ENCODE measurements at regions not wholly inside any gene's neighbourhood (a gene's known extent, or its start where the extent isn't known, plus 50 kb on each side); places are given as distances from the start of the nearest gene placed in this dataset.

- Histone ChIP-seq H3K4me1 (no peaks in the 10 kb centered on the region), H3K4me3 (no peak overlapping the region), H3K36me3 (no peaks in the 10 kb centered on the region), H3K9me3 (no peaks in the 10 kb centered on the region), H3K27me3 (peaks cover 3% of the 10 kb centered on the region), H3K27ac (no peak overlapping the region)
- TF ChIP-seq, protein P1, sequence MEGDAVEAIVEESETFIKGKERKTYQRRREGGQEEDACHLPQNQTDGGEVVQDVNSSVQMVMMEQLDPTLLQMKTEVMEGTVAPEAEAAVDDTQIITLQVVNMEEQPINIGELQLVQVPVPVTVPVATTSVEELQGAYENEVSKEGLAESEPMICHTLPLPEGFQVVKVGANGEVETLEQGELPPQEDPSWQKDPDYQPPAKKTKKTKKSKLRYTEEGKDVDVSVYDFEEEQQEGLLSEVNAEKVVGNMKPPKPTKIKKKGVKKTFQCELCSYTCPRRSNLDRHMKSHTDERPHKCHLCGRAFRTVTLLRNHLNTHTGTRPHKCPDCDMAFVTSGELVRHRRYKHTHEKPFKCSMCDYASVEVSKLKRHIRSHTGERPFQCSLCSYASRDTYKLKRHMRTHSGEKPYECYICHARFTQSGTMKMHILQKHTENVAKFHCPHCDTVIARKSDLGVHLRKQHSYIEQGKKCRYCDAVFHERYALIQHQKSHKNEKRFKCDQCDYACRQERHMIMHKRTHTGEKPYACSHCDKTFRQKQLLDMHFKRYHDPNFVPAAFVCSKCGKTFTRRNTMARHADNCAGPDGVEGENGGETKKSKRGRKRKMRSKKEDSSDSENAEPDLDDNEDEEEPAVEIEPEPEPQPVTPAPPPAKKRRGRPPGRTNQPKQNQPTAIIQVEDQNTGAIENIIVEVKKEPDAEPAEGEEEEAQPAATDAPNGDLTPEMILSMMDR (IDR thresholded peaks at IDR 0.05), result no peak
- no peak for TF ChIP-seq POLR2A (IDR thresholded peaks at IDR 0.05)
- TF ChIP-seq EP300 (IDR thresholded peaks at IDR 0.05), result no peak
- no peak for TF ChIP-seq POLR2AphosphoS5 (IDR thresholded peaks at IDR 0.05)
- no peak for ATAC-seq
- WGBS, 2 donors (ENCODE audit: low coverage in 1 of 2), result 86% methylated on average over 4 of the region's 13 CpGs; no CpG with 5 or more reads in 1 of the 2 donors
Measured at GRCh38 chr13:110825516-110825915, 89.4 kb downstream of the ANKRD10 start.

DNA sequence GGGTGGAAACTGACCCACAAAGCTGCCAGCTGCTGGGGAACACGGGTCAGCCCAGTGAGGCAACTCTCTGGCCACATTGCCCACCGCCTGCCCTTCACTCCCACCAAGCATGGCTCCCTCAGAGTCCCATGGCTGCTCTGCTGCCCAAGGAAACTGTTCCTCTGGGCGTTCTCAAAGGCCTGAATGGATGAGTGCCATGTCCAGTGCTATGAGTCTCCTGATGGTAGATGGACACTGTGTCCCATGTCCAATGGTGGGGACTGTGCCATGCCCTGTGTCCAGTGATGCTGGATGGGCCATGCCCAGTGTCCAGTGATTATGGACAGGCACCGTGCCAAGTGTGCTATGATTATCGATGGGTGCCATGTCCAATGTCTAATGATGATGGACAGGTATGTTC, 88.8 kb downstream of the ANKRD10 start:
- ATAC-seq, result no peak
- no peak for TF ChIP-seq EP300 (IDR thresholded peaks at IDR 0.05)
- TF ChIP-seq POLR2AphosphoS5 (IDR thresholded peaks at IDR 0.05), result no peak
- TF ChIP-seq POLR2A (IDR thresholded peaks at IDR 0.05), result no peak
- TF ChIP-seq, protein P1 (IDR thresholded peaks at IDR 0.05), result no peak
- H3K27me3 ChIP-seq, result peaks cover 9% of the 10 kb centered on the region

GRCh38 chr13:110826861-110827672, 87.8 kb downstream of the ANKRD10 start:
- ATAC-seq, result no peak

More for the DNA sequence above, 88.8 kb downstream of the ANKRD10 start:
- Histone ChIP-seq H3K27ac (no peak overlapping the region), H3K9me3 (no peaks in the 10 kb centered on the region), H3K4me1 (no peaks in the 10 kb centered on the region), H3K36me3 (no peaks in the 10 kb centered on the region), H3K4me3 (no peak overlapping the region)
- WGBS, 2 donors (ENCODE audit: low coverage in 1 of 2), result 76 to 95% methylated on average over 4 of the region's 5 CpGs

More at GRCh38 chr13:110826861-110827672, 87.8 kb downstream of the ANKRD10 start:
- Histone ChIP-seq H3K9me3 (no peaks in the 10 kb centered on the region), H3K36me3 (no peaks in the 10 kb centered on the region), H3K27me3 (peaks cover 18% of the 10 kb centered on the region), H3K4me1 (no peaks in the 10 kb centered on the region), H3K4me3 (no peak overlapping the region), H3K27ac (no peak overlapping the region)
- WGBS, 2 donors (ENCODE audit: low coverage in 1 of 2), result 100% methylated on average over 1 of the region's 4 CpGs; no CpG with 5 or more reads in 1 of the 2 donors
- no peak for TF ChIP-seq POLR2A (IDR thresholded peaks at IDR 0.05)
- no peak for TF ChIP-seq EP300 (IDR thresholded peaks at IDR 0.05)
- TF ChIP-seq POLR2AphosphoS5 (IDR thresholded peaks at IDR 0.05), result no peak
- TF ChIP-seq, protein P1 (IDR thresholded peaks at IDR 0.05), result no peak
